Activated CD8-positive, alpha-beta memory T cell treated with anti-CD3 and anti-CD28 coated beads, Interleukin-2, amount 50 U/mL, for 4 hours (primary cell): ENCODE measurements at regions not wholly inside any gene's neighbourhood (a gene's known extent, or its start where the extent isn't known, plus 50 kb on each side); places are given as distances from the start of the nearest gene placed in this dataset.

Experiments
- DNase-seq: peaks from one replicate; pipeline ENCODE4 v3.0.0-alpha.2; 2020

DNA sequence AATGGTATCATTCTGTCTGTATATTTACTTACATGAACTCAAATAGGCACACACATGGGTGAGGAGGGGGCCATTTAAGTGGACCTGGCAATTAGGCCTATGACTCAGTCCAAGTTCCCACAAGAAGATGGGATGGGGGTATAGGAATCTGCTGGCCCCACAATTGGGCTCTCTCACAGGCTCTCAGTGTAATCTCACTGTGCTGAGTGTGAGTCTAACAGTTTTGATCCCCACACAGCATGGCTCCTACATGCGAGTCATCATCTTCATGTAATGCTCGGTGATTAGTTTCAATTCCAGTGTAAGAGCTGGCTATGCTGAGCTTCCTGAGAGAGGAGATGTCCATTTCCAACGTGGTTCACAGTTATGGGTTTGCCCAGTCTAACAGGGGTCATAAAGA, 114.0 kb downstream of the GATA6 start:
- DNase-seq = no peak

DNA sequence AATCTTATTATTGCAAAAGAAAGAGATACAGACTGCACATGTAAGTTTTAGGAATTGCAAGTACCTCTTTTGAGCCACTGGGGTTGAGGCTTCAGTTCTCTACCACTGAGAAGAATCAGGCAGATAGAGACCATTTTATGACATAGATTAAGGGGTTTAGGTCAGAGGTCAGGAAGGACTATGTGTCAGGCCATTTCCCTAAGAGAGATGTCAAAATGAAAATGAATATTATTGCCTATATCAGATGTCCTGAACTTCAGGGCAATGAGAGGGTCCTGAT, 113.7 kb downstream of the GATA6 start:
- no peak for DNase-seq

DNA sequence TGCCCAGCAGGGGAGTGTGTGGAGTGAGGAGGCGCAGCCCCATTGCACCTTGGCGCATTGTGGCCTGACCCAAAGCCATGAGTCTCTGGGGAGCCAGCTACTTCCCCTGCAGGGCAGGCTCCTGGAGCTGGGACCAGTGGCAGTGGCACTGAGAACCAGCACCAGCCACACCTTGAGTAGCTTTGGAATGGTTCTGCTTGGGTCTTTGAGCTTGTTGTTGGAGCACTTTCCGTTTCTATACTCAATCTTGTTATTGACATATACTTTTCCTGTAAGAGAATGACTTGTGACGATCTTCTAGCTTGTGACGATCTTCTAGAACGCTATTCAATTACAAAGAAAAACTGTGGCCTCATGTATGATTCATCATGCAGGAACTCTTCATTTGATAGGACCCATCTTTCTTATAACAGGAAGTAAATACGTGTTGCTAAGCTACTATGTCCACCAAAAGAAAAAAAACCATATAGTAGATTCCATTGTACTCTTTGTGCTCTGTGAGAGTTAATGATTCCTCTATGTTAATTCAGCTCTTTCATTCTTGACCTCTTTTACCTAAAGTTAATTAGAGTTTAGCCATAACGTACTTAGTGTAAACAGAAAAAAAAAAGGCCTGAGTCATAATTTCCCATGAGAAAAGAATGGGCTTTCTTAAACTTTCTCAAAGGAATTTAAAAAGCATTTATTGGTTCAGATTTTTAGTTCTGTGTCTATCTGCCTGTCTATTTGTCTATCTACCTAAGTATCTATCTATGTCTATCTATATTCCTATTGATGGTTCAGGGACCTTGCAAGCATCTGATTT, 113.1 kb downstream of the GATA6 start:
- DNase-seq = peak; percentile 16

DNA sequence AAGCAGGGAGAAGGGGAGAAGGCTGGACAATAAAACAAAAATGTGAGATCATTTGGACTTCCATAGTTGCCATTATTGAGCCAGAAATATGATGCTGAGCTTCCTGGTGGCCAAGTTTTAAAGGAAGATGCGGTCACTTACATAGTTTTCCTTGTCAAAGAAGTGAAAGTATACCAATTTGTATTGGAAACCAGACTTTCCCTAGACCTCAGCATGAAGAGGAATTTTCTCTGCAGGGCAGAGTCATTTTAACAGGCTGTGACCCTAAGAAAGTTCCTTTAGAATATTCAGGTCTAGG, 111.0 kb downstream of the GATA6 start:
- DNase-seq = no peak

DNA sequence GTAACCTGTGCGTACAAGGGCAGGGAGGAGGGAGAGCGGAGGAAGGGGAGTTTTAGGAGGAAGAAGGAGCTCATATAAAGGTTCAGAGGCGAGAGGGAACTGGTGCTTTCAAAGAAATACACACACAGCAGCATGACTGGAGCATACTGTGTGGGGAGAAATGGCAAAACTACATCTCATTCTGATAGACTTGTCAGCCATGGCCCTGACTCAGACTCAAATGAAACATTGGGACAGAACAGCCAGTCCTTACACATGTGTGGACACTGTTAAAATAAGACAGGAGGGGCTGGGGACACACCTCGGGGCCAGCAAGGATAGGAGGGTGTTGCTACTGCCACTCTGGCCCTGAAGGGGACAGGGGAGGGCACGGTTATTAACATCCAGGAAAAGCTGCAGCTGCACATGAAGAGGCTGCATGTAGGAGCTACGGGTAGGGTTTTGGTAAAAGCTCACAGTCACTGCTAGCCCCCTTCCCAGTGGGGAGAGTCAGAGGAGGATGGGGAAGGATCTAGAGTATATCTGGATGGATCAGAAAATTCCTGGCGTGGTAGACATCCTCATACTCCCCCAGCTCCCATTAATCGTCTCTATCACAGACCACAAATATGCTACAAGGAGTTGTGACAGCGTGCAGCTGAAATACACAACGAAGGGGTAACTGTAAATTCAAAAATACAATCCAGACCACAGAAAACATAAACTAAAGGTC, 110.5 kb downstream of the GATA6 start:
- no peak for DNase-seq

DNA sequence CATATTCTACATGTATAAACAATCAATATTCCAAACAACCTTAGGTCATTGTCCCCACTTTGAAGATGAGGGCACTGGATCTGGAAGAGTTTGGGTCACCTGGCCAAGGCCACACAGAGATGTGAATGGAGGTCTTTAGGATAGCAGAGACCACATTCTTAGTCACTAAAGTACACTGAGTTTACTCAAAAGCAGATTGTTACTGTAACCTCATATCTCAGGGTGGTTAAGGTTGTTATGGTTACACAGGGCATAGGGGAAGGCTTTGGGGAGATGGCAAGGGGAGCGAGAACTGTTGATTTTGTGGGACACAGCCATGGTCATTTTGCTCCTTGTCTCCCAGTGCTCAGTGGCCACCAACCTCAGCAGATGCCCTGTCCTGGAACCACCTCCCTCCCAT, 109.4 kb downstream of the GATA6 start:
- no peak for DNase-seq

DNA sequence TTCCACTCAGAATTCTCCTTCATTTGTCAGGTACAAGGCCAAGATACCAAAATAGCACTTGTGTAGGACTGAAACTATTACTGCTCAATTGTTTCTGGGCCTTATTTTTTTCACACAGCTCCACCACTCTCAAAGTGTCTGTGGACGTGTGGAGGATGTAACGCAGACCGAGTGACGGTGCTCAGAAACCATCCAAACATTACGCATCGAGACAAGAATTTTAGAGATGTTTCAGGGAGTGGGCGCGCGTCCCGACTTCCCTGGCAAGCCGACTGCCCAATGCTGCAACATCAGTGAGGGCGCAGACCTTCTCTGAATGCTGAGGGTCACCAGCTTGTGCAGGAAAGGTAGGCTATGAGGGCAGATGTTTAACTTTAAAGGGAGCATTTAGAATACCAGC, 108.4 kb downstream of the GATA6 start:
- DNase-seq = no peak

DNA sequence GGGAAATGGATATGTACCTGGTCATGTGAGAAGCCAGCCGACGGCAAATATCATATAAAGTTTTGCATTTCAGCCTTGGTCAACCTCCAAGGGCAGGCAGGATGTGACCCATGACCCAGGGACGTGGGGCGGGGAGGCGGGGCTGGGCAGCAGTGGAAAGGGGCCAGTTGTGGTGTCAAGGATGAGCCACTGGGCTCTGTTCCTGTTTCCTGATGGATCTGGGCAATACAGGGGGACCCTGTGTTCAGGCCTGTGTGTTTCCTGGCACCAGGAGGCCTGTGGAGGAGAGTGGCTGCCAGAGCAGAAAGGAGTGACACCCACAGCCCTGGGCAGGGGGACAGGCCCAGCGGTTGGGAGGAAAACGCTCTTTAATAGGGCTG, 106.9 kb downstream of the GATA6 start:
- DNase-seq = no peak

DNA sequence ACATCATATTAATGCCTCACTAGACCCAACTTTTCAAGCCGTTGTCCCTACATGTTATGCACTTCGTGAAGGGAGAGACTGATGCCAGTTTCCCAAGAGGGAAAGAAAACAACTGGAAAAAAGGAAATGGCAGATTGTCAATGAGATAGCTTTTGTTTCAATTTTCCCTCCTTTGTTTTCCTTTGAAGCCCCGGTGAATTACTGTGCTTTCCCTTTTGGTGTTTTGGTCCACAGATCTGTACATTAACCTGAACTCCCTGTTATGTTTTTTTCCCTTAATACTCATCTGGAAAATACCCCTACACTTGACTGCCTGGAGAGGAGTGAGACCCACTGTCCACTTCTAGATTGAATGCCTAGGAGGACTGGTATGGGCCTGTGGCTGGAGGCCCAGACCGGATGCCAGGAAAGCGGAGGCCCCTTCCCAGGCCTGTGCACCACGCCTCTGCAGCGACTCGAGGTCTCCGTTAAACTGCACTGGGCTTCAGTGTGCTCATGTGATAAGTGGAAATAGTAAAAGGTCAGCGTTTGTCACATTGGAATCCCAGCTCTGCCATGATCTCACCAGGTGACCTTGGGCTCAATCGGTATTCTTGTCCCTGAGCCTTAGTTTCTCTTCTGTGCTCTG, 106.4 kb downstream of the GATA6 start:
- no peak for DNase-seq

DNA sequence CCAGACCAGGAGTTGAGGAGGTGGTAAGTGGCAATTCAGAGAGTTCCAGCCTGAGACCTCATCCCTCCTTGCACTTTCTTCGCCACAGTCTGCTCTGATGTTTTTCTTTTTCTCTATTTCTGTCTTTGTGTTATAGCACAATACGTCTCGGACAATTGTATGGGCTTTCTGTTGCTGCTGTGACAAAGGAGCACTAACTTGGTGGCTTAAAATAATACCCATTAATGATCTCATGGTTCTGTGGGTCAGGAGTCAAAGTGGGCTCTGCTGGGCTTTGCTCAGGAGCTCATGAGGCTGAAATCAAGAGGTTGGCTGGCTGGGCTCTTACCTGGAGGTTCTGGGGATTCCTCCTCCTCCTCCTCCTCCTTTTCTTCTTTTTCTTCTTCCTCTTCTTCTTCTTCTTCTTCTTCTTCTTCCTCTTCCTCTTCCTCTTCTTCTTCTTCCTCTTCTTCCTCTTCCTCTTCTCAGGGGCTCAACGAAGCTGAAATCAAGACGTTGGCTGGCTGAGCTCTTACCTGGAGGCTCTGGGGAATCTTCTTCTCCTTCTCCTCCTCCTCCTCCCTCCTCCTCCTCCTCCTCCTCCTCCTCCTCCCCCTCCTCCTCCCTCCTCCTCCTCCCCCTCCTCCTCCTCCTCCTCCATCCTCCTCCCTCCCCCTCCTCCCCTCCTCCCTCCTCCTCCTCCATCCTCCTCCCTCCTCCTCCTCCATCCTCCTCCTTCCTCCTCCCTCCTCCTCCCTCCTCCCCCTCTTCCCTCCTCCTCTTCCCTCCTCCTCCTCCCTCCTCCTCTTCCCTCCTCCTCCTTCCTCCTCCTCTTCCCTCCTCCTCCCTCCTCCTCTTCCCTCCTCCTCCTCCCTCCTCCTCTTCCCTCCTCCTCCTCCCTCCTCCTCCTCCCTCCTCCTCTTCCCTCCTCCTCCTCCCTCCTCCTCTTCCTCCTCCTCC, 104.0 kb downstream of the GATA6 start:
- DNase-seq = no peak

DNA sequence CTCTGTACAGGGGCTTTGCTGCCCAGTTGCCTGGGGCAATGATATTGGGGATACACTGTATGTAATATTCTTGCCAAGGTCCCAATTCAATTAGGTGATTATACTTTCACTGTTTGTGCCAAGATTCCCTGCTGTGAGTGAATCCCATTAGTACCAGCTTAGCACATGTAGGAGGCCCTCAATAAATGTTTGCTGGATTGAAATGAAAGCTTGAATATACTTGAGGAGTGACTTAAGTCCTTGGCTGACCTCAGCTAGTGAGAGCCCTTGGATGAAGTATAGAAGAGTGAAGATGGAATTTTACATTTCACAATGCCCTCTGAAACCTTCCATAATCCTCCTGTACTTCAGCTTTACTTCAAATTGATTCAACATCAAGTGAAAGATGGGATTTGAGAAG, 102.9 kb downstream of the GATA6 start:
- DNase-seq = no peak

DNA sequence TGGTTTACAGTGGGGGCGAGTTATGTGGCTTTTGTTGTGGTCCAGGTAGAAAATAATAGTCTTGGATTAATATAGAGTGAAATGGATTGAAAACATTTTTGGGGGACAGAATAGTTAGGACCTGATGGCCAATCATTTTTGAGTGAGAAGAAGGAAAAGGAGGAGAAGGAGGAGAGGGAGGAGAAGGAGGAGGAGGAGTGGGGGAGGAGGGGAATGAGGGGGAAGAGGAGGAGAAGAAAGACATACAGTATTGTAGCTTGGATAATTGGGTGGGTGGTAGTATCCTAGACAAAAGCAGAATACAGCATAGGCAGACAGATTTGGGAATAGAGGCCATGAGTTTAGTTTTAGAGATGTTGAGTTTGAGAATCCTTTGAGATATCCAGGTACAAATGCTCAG, 101.6 kb downstream of the GATA6 start:
- DNase-seq = no peak

DNA sequence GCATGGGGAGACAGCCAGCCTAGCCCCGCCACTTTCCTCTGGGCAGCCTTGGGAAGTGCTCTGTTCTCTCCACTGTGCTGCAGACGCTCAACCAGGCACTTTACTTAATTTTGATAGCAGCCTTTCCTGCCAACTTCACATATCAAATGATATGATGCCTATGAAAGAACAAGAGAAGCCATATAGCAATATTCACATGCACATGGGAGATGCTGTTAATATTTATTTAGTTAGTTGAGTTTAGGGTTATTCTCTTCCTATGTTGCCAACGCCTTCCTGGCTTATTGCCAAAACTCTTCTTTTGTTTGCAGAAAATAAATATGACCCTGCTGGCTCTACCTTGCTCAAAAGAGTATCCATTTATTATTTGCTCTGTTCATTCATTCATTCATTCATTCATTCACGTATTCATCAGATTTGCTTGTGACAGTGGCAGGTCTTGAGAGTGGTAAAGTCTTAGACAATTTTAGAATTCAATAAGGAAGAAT, 99.3 kb downstream of the GATA6 start:
- DNase-seq = no peak

DNA sequence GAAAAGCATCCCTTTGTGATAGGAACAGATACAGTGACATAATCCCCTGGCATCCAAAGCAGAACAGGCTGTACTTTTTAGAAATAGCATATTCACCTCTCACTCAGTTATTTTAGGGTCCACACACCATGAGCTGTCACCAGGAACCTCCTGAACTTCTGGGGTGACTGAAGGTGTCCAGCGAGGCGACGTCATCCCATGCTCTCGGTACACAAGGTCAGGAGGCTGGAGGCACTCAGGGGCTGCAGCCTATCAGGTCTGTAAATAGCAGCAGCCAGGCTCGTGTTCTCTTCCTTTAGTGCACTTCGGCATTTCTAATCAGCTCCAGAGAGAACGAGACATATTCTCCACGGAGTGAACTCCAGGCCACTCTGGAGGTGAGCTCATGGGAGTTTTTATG, 98.3 kb downstream of the GATA6 start:
- DNase-seq = no peak

DNA sequence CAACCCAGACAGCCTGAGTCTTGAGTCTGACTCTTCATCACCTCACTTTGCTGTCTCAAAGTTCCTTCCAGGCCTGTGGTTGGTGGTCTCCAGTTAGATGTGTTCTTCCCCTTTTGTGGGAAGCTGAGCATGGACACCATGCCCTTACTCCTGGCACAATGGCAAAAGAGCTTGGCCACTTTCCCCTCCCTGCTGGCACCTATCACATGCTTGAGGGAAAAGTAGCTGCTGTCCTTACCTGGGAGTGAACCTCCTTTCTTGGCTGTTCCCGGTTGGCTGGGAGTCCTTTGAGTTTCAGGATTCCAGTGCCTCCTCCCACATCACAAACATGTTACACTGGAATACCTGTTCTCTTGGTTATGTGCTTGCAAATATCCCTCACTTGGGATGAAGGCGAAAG, 97.8 kb downstream of the GATA6 start:
- no peak for DNase-seq

DNA sequence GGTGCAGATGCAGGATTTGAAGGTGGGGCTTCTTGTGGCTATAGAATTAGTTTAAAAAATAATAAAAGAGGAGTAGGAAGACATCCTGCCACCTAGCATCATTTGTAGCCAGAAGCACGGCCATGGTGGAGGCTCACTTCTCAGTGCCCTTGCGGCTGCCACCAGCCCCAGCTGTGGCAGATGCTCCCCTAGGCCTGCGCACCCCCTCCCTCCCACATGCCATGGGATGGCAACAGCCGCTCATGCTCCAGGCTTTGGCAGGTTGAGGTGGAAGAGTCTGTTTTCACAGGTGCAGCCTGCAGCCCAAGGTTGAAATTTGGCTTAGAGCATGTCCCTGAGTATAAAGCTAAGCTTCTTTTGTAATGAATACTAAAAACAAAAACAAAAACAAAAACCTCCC, 96.4 kb downstream of the GATA6 start:
- DNase-seq = no peak

DNA sequence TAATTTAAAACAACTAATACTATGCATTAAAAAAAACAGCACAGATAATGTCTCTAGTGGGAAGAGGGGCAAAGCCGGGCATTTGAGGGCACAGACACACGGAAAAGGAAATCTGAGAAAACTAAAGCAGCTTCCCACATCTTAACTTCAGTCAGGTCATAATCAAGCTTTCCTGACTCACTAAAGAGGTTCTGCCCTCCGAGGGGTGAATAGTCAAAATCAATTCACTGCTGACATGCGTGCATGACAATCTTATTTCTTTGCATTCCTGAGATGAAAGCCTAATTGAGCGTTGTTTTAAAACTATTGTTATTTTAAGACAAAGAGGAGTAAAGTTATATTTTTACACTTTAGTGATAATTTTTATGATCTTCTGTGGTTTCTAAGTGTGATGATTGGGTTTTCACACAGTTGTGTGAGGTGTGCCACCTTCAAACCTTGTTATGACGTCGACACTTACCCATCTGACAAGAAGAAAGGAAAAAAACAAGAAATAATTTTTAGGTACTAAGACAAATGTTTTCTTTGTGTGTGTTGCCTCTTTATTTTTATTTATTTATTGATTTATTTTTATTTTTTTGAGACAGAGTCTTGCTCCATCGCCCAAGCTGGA, 90.9 kb downstream of the GATA6 start:
- no peak for DNase-seq

DNA sequence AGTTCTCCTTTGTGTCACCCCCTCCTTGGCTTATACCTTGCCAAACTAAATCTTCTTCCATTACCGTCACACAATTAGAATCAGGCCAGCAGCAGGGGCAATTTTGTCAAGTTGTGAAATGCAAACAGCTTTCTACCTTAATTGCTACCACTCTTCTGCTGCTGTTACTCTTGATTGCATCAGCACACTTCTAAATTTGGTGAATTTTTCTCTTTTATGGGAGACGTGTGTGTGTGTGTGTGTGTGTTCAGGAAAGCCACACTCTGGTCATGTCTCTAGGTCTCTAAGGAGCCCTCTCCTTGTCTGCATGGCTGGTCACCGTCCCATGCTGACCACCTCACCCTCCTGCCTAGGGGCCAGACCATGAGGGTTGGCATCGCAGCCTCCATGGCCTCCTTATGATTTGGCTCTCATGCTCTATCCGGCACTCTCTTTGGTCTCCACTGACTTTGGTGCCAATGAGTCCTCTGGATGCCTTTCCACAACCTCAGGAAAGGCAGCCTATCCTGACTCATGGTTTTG, 87.7 kb downstream of the GATA6 start:
- DNase-seq = no peak

DNA sequence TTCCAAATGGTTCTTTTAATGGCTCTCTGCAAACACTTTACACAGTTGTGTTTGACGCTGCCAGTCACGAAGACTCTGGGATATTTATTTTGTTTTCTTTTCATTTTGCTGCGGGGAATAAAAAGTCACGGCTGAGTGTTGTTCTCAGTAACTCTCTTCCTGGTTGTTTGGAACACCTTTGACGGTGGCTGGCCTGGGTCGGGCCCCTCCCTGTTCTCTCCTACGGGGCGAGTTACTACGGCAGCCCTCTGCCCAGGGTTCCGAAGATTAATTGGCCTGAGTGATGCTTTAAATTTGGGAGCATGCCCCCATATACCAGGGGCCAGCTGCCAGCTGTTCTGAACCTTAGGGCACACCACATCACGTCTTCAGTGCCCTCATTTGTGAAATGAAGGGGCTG, 84.7 kb downstream of the GATA6 start:
- no peak for DNase-seq

DNA sequence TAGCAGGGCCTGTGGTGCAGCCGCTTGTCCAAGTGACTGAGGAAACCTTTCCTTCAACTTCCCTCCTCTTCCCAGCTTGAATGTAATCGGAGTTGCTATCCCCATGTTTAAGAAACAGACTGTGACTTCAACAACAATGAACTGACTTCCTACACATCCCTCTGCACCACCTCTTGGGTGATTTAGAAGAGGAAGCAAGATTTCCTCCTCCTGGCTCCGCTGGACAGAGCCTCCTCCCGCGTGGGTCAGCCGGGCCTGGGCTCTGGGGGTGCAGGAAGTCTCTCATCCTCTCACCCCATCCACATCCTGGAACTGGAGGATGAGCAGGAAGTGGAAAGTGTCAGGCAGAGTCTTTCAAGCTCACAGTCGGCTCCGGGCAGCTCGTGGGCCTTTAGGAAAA, 84.3 kb downstream of the GATA6 start:
- no peak for DNase-seq

DNA sequence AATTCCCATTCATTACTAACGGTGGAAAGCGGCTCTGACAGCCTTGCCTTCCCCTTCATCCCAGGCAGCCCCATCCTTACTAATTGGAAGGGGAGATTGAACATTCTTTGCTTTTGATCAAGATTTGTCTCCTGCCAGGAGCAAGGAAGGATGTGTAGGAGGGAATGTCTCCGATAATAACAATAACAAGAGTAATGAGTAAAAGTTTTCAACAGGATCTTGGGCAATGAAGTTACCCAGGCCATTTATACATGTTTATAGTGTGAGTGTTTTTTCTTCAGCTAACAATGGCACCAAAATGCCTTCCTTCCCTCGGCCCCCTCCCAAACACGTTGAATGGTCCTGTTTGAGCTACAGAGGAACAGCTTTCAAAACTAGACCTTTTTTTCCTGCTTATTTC, 83.8 kb downstream of the GATA6 start:
- DNase-seq = no peak
